Memory B cell (primary cell): ENCODE measurements at regions not wholly inside any gene's neighbourhood (a gene's known extent, or its start where the extent isn't known, plus 50 kb on each side); places are given as distances from the start of the nearest gene placed in this dataset.

Experiments
- ATAC-seq: fragments of 150-1000 bp; cut with Tn5 transposase; 2 replicates; pipeline ENCODE4 v1.10.0; 2021; ENCODE audit warnings: low read depth, mild to moderate bottlenecking, moderate library complexity
- DNase-seq, 2 donors: peaks; one replicate each; pipeline ENCODE4 v3.0.0; 2022; ENCODE audit warnings: low spot score in 2 of 2
- H3K27ac Mint-ChIP-seq: one replicate; pipeline ENCODE4 v1.8.0; 2022; ENCODE audit warnings: mild to moderate bottlenecking, moderate library complexity, mixed read lengths
- H3K27me3 Mint-ChIP-seq: one replicate; pipeline ENCODE4 v1.8.0; 2022; ENCODE audit warnings: mixed read lengths
- H3K36me3 Mint-ChIP-seq: one replicate; pipeline ENCODE4 v1.8.0; 2022; ENCODE audit warnings: mild to moderate bottlenecking, mixed read lengths
- H3K4me1 Mint-ChIP-seq: one replicate; pipeline ENCODE4 v1.8.0; 2022; ENCODE audit warnings: mixed read lengths
- H3K4me3 Mint-ChIP-seq: one replicate; pipeline ENCODE4 v1.8.0; 2022; ENCODE audit warnings: mild to moderate bottlenecking, moderate library complexity, mixed read lengths
- H3K9me3 Mint-ChIP-seq: one replicate; pipeline ENCODE4 v1.8.0; 2022; ENCODE audit warnings: mixed read lengths

DNA sequence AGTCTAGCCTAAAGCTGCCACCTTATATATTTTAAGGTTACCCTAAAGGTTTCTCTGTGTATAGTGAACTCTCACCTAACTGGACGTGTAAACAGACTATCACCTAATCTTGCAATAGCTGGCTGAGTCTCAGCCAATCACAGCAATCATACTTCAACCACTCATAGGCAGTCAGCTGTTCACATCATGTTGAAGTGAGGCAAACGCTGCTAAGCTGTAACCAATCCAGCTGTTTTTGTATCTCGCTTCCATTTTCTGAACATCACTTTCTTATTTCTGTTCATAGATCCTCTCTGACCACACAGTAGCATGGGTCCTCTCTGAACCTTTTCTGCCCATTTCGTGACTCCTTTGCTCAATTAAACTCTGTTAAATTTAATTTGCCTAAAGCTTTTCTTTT lies 468.2 kb upstream of the POU3F3 start:
- Mint-ChIP-seq H3K4me3 (no peak overlapping the region), H3K9me3 (peaks cover 3% of the 10 kb centered on the region), H3K4me1 (no peaks in the 10 kb centered on the region), H3K27me3 (peaks cover 10% of the 10 kb centered on the region), H3K36me3 (no peaks in the 10 kb centered on the region), H3K27ac (no peak overlapping the region)
- no peak for ATAC-seq
- no peak for DNase-seq

DNA sequence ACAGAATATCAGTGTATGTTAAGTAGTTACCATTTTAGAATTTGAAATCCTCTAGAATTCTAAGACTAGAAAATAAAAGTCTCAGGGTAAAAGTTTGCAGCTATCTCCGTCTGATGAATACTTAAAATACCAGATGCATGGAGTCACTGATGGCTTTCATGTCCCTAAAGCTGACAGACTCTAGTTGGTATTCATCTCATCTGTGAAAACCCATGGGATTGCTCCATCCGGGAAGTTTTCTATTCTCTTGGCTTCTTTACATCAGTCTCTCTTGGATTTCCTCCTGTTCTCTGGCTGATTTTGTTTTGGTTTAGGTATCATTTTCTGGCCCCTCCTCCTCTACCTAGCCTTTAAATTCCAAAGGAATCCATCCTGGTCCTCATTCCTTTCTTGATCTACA lies 465.6 kb upstream of the POU3F3 start:
- H3K9me3 Mint-ChIP-seq, result peaks cover 3% of the 10 kb centered on the region
- no peak for DNase-seq
- H3K27ac Mint-ChIP-seq, result no peak overlapping the region
- H3K4me3 Mint-ChIP-seq, result no peak overlapping the region
- H3K4me1 Mint-ChIP-seq, result no peaks in the 10 kb centered on the region
- H3K27me3 Mint-ChIP-seq, result peaks cover 10% of the 10 kb centered on the region
- ATAC-seq, result no peak
- no peaks in the 10 kb centered on the region for H3K36me3 Mint-ChIP-seq

DNA sequence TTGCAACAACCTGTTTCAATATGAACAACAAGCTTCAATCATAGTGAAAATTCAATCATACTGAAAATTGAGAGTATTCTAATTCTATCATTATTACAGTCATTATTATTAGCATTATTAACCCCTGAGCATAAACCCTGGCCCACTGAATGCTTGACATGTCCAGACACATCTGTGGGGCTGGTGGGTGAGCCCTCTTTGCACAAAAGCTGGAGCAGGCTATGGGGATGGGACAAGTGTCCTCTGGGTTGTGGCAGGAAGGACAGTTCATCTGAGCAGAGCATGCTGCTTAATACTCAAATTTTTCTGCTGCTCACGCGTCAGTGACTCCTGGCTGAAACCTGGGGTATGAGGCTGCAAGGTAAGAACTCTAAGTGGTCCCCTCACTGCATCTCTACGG lies 451.1 kb upstream of the POU3F3 start:
- Mint-ChIP-seq H3K27me3 (peaks cover 4% of the 10 kb centered on the region), H3K27ac (no peak overlapping the region), H3K9me3 (peaks cover 1% of the 10 kb centered on the region), H3K4me3 (no peak overlapping the region), H3K4me1 (no peaks in the 10 kb centered on the region), H3K36me3 (no peaks in the 10 kb centered on the region)
- no peak for DNase-seq
- ATAC-seq, result no peak

DNA sequence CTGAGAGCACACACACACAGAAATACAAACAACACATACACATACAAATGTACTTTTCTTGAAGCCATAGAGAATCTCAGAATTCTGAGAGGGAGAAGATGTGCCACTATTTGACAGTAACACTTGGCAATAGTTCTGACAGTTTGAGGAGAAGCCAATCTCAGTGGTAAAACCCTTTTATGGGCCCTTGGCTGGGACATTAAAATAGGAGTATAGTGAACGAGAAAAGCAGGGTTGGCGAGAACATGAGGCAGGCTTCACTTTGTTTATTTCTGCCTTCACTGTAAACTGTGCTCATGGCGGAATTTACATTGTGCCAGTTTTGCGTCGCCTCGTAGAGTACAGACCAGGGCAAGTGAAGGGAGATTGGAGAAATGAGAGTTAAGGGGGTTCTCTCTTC lies 449.4 kb upstream of the POU3F3 start:
- Mint-ChIP-seq H3K4me1 (no peaks in the 10 kb centered on the region), H3K27me3 (no peaks in the 10 kb centered on the region), H3K4me3 (no peak overlapping the region), H3K9me3 (no peaks in the 10 kb centered on the region), H3K27ac (no peak overlapping the region), H3K36me3 (no peaks in the 10 kb centered on the region)
- no peak for ATAC-seq
- DNase-seq, result no peak

DNA sequence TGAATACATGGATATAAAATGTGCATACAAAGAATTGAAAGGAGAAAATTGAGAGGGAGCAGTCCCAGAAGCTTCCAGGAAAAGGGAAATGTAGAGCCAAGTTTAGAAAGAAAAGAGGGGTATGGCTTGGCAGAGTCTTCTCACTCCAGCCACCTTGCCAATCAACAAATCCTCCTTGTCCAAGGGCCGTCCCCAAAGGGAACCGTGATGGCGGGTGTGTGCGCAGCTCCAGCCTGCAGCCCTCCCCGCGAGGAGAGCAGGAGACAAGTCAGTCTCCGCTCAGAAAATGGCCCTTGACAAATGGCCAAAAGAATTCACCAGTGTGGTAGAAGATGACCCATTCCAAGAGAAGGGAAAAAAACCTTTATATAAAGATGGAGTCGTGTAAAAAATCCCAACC lies 448.3 kb upstream of the POU3F3 start:
- H3K4me1 Mint-ChIP-seq, result no peaks in the 10 kb centered on the region
- no peak for DNase-seq
- no peak overlapping the region for H3K27ac Mint-ChIP-seq
- no peak overlapping the region for H3K4me3 Mint-ChIP-seq
- H3K9me3 Mint-ChIP-seq, result no peaks in the 10 kb centered on the region
- no peaks in the 10 kb centered on the region for H3K36me3 Mint-ChIP-seq
- no peaks in the 10 kb centered on the region for H3K27me3 Mint-ChIP-seq
- no peak for ATAC-seq

DNA sequence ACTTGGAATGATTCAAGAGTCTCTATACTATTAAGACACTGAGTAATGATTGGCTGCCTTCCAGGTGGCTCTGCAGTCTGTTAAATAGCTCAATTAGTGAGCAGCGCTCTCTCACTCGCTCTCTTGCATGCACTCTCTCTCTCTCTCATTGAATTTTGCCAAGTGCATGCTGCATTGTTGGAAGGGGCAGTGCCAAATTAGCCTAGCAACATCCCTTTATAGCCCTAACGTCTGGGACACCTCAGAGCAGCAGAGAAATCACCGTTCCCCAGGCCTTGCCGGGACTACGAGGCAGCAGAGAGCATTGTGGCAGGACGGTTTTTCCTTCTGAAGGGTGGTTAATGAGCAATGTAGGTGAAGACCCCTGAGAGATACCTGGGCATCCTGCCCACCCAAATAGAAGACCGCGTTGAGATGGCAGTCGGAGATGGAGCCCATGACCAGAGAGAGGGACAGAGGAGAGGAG lies 447.6 kb upstream of the POU3F3 start:
- Mint-ChIP-seq H3K27me3 (no peaks in the 10 kb centered on the region), H3K9me3 (no peaks in the 10 kb centered on the region), H3K4me1 (no peaks in the 10 kb centered on the region), H3K36me3 (no peaks in the 10 kb centered on the region), H3K4me3 (no peak overlapping the region), H3K27ac (no peak overlapping the region)
- ATAC-seq, result no peak
- no peak for DNase-seq

DNA sequence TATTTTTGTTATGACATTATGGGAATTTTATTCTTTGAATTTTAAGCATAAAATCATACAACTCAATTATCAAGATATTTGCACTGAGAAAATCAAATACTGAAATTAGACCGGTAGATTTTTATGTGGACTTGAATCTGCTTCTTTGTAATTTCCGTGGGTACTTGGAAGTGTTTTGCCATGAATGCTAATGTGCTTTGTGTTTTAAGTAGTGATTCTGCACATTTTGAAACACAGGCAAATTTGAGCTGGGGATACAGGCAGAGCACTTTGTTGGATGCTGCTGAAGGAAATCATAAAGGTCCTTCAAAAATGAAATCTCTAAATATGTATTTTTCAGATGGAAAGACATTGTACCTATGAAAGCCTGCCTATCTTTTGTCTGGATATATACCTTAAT lies 446.3 kb upstream of the POU3F3 start:
- no peak for ATAC-seq
- no peak overlapping the region for H3K4me3 Mint-ChIP-seq
- no peak overlapping the region for H3K27ac Mint-ChIP-seq
- no peaks in the 10 kb centered on the region for H3K27me3 Mint-ChIP-seq
- H3K9me3 Mint-ChIP-seq, result no peaks in the 10 kb centered on the region
- H3K36me3 Mint-ChIP-seq, result no peaks in the 10 kb centered on the region
- H3K4me1 Mint-ChIP-seq, result no peaks in the 10 kb centered on the region
- no peak for DNase-seq

DNA sequence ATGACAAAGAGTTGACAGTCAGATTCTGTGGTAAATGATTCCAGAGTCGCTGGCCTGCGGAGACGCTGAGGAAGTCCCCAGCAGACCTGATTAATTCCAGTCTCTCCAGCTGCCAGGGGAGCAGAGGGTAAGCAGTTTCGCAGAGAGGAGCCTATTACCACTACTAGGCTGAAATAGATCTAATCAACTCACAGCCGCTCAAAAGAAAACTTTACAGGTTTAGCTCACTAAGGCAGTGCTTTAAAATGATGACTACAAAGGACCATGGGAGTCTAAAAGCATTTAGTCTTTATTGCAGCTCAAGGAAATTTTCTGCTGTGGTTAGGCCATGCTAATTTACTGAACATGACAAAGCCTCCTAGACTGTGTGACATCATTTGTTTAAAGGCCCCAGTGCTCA lies 445.6 kb upstream of the POU3F3 start:
- DNase-seq (no peak), ATAC-seq (no peak)
- H3K27ac Mint-ChIP-seq, result no peak overlapping the region
- no peaks in the 10 kb centered on the region for H3K4me1 Mint-ChIP-seq
- H3K9me3 Mint-ChIP-seq, result no peaks in the 10 kb centered on the region
- no peaks in the 10 kb centered on the region for H3K36me3 Mint-ChIP-seq
- H3K4me3 Mint-ChIP-seq, result no peak overlapping the region
- no peaks in the 10 kb centered on the region for H3K27me3 Mint-ChIP-seq

DNA sequence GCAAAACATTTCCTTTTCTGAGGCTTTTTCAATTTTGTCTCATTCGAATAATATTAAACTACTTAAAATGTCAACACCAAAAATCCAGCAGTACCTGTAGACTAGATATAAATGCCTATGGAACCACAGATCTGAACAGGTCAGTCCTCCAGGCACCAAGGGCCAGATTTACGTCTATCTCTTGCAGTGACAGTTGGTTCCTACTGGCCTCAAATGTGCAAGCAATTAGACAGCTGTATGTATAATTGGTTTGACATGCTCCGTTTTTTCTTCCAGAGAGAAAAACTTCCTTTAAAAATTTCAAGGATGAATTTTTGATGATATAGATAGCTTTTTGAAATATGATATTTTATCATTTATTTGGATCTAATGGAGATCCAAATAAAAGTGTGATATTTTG lies 443.8 kb upstream of the POU3F3 start:
- Mint-ChIP-seq H3K4me1 (no peaks in the 10 kb centered on the region), H3K27me3 (peaks cover 1% of the 10 kb centered on the region), H3K36me3 (no peaks in the 10 kb centered on the region), H3K9me3 (no peaks in the 10 kb centered on the region), H3K27ac (no peak overlapping the region), H3K4me3 (no peak overlapping the region)
- DNase-seq (no peak), ATAC-seq (no peak)

DNA sequence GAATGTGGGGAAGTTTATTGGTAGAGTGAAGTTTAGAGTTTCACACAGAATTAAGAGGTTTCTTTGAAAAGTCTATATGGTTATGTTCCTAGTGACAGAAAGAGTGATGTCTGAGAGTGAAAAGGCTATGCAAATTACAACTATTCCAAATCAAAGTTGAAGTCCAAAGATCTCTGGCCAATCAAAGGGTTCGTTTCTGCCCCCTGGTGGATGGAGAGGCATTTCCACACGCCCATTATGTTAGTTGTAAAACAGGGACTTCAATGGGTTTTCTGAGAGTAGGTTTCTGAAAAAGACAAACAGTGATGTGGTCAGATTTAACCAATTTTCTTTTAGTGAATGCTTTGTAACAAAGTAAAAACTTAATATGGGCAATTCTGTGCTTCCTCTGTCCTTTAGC lies 441.5 kb upstream of the POU3F3 start:
- H3K4me1 Mint-ChIP-seq, result no peaks in the 10 kb centered on the region
- H3K9me3 Mint-ChIP-seq, result no peaks in the 10 kb centered on the region
- no peaks in the 10 kb centered on the region for H3K36me3 Mint-ChIP-seq
- H3K4me3 Mint-ChIP-seq, result no peak overlapping the region
- no peak overlapping the region for H3K27ac Mint-ChIP-seq
- ATAC-seq (no peak), DNase-seq (no peak)
- peaks cover 3% of the 10 kb centered on the region for H3K27me3 Mint-ChIP-seq

DNA sequence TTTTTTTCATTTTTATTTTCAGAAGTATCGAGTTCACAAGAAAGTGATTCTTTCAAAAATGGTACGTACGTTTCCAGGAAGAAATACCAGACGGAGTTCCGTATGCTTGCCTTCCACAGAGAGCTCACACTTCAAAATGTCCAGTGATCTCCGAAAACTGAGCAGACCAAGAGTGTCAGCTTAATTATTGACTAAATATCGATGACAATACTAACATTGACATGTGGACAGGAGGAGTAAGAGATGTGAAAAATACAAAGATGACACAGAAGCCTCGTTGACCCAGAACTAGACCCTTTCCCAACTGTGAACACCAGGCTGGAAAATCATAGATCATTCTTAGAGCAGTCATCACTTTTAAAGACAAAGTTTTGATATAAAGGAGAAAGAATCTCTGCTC lies 440.0 kb upstream of the POU3F3 start:
- no peak overlapping the region for H3K4me3 Mint-ChIP-seq
- H3K27me3 Mint-ChIP-seq, result peaks cover 3% of the 10 kb centered on the region
- no peak for ATAC-seq
- H3K27ac Mint-ChIP-seq, result no peak overlapping the region
- no peak for DNase-seq
- no peaks in the 10 kb centered on the region for H3K9me3 Mint-ChIP-seq
- no peaks in the 10 kb centered on the region for H3K36me3 Mint-ChIP-seq
- H3K4me1 Mint-ChIP-seq, result no peaks in the 10 kb centered on the region

DNA sequence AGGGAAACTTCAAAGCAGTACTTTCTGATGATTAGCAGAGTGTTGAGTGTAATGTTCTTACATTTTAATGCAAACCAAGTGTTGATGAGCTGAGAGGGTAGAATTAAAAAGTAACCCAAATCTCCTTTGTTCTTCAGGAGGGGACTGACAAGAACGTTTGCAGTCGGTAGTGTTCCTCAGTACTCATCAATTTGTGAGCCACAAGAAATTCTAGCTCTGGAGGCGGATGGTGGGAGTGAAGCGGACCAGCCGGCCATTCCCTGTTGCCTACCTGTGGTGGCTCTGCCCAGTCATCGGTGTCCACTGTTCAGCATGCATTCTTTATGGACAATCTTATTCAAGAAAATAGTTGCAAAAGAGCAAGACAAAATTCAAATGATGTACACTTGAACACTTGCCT lies 438.6 kb upstream of the POU3F3 start:
- Mint-ChIP-seq H3K4me3 (no peak overlapping the region), H3K27me3 (peaks cover 3% of the 10 kb centered on the region), H3K36me3 (no peaks in the 10 kb centered on the region), H3K9me3 (no peaks in the 10 kb centered on the region), H3K27ac (no peak overlapping the region), H3K4me1 (no peaks in the 10 kb centered on the region)
- no peak for ATAC-seq
- no peak for DNase-seq

DNA sequence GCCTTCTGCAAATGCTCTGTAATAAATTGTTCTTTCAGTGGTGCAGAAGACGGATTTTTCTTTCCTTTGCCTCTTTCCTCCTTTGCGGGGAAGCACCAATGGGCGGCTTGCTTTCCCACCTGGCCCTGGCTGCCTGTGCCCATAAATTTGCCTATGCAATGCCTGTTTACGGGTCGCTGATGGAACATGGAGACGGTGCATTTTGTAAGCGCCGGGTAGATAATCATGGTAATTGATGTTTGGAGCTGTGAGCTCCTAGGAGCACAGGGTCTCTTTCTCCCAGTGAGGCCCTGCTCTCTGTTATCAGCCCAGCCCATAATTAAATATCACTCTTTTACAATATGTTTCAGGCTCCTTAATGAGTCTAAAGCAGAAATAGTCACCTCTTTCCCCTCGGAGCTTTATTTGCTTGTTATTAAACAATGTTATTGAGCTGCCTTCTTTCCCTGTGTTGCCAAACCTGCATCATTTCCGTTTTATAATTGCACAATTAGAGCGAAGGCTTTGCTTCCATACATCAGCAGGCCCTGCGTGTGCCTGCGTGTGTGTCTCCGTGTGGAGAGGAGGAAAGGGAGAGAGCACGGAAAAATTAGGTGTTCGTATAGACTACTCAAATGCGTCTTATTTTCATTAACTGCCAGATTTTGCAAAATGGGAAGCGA lies 437.4 kb upstream of the POU3F3 start:
- H3K4me3 Mint-ChIP-seq, result no peak overlapping the region

DNA sequence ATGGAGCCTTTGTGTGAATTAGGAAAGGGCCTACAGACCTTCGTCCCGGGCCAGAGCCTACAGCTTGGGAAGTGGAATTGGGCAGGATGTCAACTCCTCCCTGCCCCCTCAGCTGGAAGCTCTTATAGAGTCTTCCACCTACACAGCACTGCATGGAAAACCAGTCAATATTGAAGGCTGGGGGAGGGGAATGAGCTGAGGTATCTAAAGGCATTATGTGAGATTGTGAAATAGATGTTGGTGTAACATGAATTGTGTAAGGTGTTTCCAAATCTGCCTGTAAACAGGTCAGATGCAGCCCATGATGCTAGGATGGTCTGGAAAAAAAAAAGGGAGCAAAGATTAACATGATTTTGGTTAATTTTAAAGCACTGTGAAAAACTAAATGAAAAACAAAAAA lies 433.5 kb upstream of the POU3F3 start:
- ATAC-seq, result no peak
- H3K4me3 Mint-ChIP-seq, result no peak overlapping the region
- no peaks in the 10 kb centered on the region for H3K4me1 Mint-ChIP-seq
- H3K27me3 Mint-ChIP-seq, result peaks cover 1% of the 10 kb centered on the region
- no peaks in the 10 kb centered on the region for H3K9me3 Mint-ChIP-seq
- H3K36me3 Mint-ChIP-seq, result no peaks in the 10 kb centered on the region
- H3K27ac Mint-ChIP-seq, result no peak overlapping the region
- DNase-seq, result no peak

More for the DNA sequence above, 437.4 kb upstream of the POU3F3 start:
- Mint-ChIP-seq H3K27me3 (peaks cover 3% of the 10 kb centered on the region), H3K27ac (no peak overlapping the region), H3K36me3 (no peaks in the 10 kb centered on the region), H3K9me3 (no peaks in the 10 kb centered on the region), H3K4me1 (no peaks in the 10 kb centered on the region)
- DNase-seq (no peak), ATAC-seq (no peak)

DNA sequence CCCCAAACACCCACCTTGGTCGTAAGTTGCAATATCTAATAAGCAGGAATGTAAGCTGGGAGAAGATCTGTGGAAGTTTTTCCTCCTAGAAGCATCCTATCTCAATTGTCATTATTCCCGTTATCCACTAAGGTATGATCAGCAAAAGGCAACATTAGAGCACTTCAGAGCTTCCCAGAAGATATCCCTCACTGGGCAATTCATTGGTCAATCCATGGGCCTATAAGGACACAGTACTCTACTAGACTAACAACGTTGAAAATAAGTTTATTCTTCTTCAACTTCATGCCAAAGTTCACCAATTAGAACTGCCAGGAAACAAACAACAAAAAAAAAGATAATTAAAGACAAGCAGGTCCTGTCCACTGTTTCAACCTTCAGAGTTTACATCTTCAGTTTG lies 433.0 kb upstream of the POU3F3 start:
- H3K27me3 Mint-ChIP-seq, result no peaks in the 10 kb centered on the region
- no peak overlapping the region for H3K4me3 Mint-ChIP-seq
- no peaks in the 10 kb centered on the region for H3K36me3 Mint-ChIP-seq
- H3K4me1 Mint-ChIP-seq, result no peaks in the 10 kb centered on the region
- DNase-seq, result no peak
- ATAC-seq, result no peak
- H3K9me3 Mint-ChIP-seq, result no peaks in the 10 kb centered on the region
- H3K27ac Mint-ChIP-seq, result no peak overlapping the region
